ENCODE measurements at regions not wholly inside any gene's neighbourhood (a gene's known extent, or its start where the extent isn't known, plus 50 kb on each side); places are given as distances from the start of the nearest gene placed in this dataset.

GRCh38 chr5:174459071-174459702, 265.2 kb upstream of the MSX2 start:
- ChIA-PET CTCF (ENCODE audit: partially characterized antibody) (interaction anchor here (0.8 kb wide), 1 partner anchor 39 kb away, joined by 3 read pairs; no protein-coding TSS in a partner anchor), POLR2A (ENCODE audit: partially characterized antibody) (no interaction called here)
- no peak overlapping the region for H2BK12ac ChIP-seq (ENCODE audit: low read depth, low read length)
- H2BK15ac ChIP-seq (ENCODE audit: low read length): no peak overlapping the region
- no peak overlapping the region for H2AFZ ChIP-seq (ENCODE audit: low read length)
- no peak overlapping the region for H3K4me2 ChIP-seq (ENCODE audit: insufficient read depth in 1 of 2, low read depth in 2 of 2, low read length in 2 of 2)
- H2BK20ac ChIP-seq (ENCODE audit: low read length): no peak overlapping the region
- H3K27me3 ChIP-seq (replicated peaks in 1 of 4; ENCODE audit: control insufficient read depth in 3 of 4, extremely low read depth in 1 of 4, insufficient read depth in 3 of 4, low read length in 3 of 4): no peaks in the 10 kb centered on the region
- no peak overlapping the region for H4K91ac ChIP-seq (replicated peaks; ENCODE audit: insufficient read length, low read length)
- no peak overlapping the region for H4K5ac ChIP-seq (ENCODE audit: insufficient read length, low read depth, low read length)
- no peak overlapping the region for H3K14ac ChIP-seq (ENCODE audit: insufficient read length)
- H3K27ac ChIP-seq (ENCODE audit: low read depth, low read length): no peak overlapping the region
- H4K20me1 ChIP-seq (replicated peaks in 1 of 2; ENCODE audit: control insufficient read depth in 1 of 2, insufficient read depth in 2 of 2, low read length in 2 of 2): no peaks in the 10 kb centered on the region
- no peak overlapping the region for H3K4ac ChIP-seq (replicated peaks; ENCODE audit: insufficient read length, low read depth, low read length)
- no peaks in the 10 kb centered on the region for H3K9me3 ChIP-seq (ENCODE audit: insufficient read depth in 2 of 2, low read depth in 1 of 2, low read length in 1 of 2)
- H2BK120ac ChIP-seq (replicated peaks; ENCODE audit: low read depth, low read length): no peak overlapping the region
- WGBS, 2 experiments (ENCODE audit: extremely low coverage in 1 of 2, insufficient coverage in 1 of 2, insufficient read length in 1 of 2, insufficient replicate concordance in 2 of 2, low coverage in 1 of 2, low lambda C conversion rate in 2 of 2, missing lambda C conversion rate in 1 of 2): 80% methylated on average over 12 of the region's 12 CpGs; no CpG with 5 or more reads in 1 of the 2 experiments
- H3K18ac ChIP-seq (ENCODE audit: extremely low read depth, low read length): no peak overlapping the region
- H2AK5ac ChIP-seq (ENCODE audit: low read depth, low read length): no peak overlapping the region
- FAIRE-seq (no peak), DNase-seq (ENCODE audit: low read depth in 1 of 2, low spot score in 2 of 2) (no peak)
- H3K23ac ChIP-seq (ENCODE audit: insufficient read length): no peak overlapping the region
- H3K23me2 ChIP-seq (ENCODE audit: low read depth, low read length): no peaks in the 10 kb centered on the region
- no peak overlapping the region for H2BK5ac ChIP-seq (ENCODE audit: low read depth, low read length)
- H3K9ac ChIP-seq (replicated peaks in 1 of 4; ENCODE audit: extremely low read depth in 1 of 4, low read depth in 3 of 4, low read length in 3 of 4): no peak overlapping the region
- H3K36me3 ChIP-seq (ENCODE audit: control insufficient read depth in 2 of 4, insufficient read depth in 4 of 4, low read length in 3 of 4): no peaks in the 10 kb centered on the region
- no peak overlapping the region for H3K4me3 ChIP-seq (ENCODE audit: extremely low read depth in 1 of 4, insufficient read depth in 2 of 4, low read depth in 3 of 4, low read length in 4 of 4)
- H3K56ac ChIP-seq (replicated peaks; ENCODE audit: insufficient read length, low read depth, low read length): no peak overlapping the region
- no peaks in the 10 kb centered on the region for H3K79me1 ChIP-seq (ENCODE audit: low read depth, low read length)
- no peak overlapping the region for H4K8ac ChIP-seq (ENCODE audit: extremely low read depth, insufficient read depth, low read length)
- no peaks in the 10 kb centered on the region for H3K79me2 ChIP-seq (ENCODE audit: control insufficient read depth in 1 of 2, insufficient read depth in 2 of 2, low read length in 2 of 2)
- H3K4me1 ChIP-seq (replicated peaks in 1 of 4; ENCODE audit: control insufficient read depth in 3 of 4, insufficient read depth in 4 of 4, low read length in 3 of 4): peaks cover 0 to 3% (median 0%) of the 10 kb centered on the region in 4 experiments; a peak in 3 of 7 replicates
- no peak for TF ChIP-seq NANOG (IDR thresholded peaks at IDR 0.05; ENCODE audit: insufficient read depth, low read depth, low read length, poor library complexity, severe bottlenecking)
- no peak for TF ChIP-seq SRF (IDR thresholded peaks at IDR 0.05; ENCODE audit: low read depth, low read length)
- no peak for TF ChIP-seq JUN (IDR thresholded peaks at IDR 0.05; ENCODE audit: low read depth, low read length)
- no peak for TF ChIP-seq ATF3 (IDR thresholded peaks at IDR 0.05; ENCODE audit: insufficient read depth, low read depth, low read length)
